NCI-H1436 (cell line): ENCODE measurements at regions not wholly inside any gene's neighbourhood (a gene's known extent, or its start where the extent isn't known, plus 50 kb on each side); places are given as distances from the start of the nearest gene placed in this dataset.

Experiments used
- DNase-seq: peaks from one replicate; lab custom pipeline; 2025; lab: John Stamatoyannopoulos, UW

GRCh38 chr7:117973975-117974374, 100.7 kb upstream of the CTTNBP2 start:
- DNase-seq, result no peak

- no peak for DNase-seq
Observed at GRCh38 chr7:117974891-117975290, 101.7 kb upstream of the CTTNBP2 start.

- DNase-seq, result no peak
Observed at GRCh38 chr7:117975476-117975875, 102.2 kb upstream of the CTTNBP2 start.

GRCh38 chr7:117979954-117980497, 106.8 kb upstream of the CTTNBP2 start:
- DNase-seq, result no peak

- DNase-seq, result no peak
Observed at GRCh38 chr7:117982071-117983055, 109.1 kb upstream of the CTTNBP2 start.

- no peak for DNase-seq
Observed at GRCh38 chr7:117986645-117987269, 113.5 kb upstream of the CTTNBP2 start.

GRCh38 chr7:117990834-117991233, 117.6 kb upstream of the CTTNBP2 start:
- DNase-seq, result no peak

- no peak for DNase-seq
Observed at GRCh38 chr7:117992635-117993376, 119.6 kb upstream of the CTTNBP2 start.

GRCh38 chr7:117993377-117994003, 120.2 kb upstream of the CTTNBP2 start:
- no peak for DNase-seq

- no peak for DNase-seq
Observed at GRCh38 chr7:117995850-117996650, 122.8 kb upstream of the CTTNBP2 start.

- DNase-seq, result no peak
Observed at GRCh38 chr7:117997862-117998825, 124.9 kb upstream of the CTTNBP2 start.

GRCh38 chr7:118000480-118001202, 127.4 kb upstream of the CTTNBP2 start:
- no peak for DNase-seq

- no peak for DNase-seq
Observed at GRCh38 chr7:118003476-118003875, 130.2 kb upstream of the CTTNBP2 start.

- DNase-seq, result no peak
Observed at GRCh38 chr7:118005026-118005425, 131.8 kb upstream of the CTTNBP2 start.

- no peak for DNase-seq
Observed at GRCh38 chr7:118006979-118007378, 133.7 kb upstream of the CTTNBP2 start.

- no peak for DNase-seq
Observed at GRCh38 chr7:118009419-118009818, 136.2 kb upstream of the CTTNBP2 start.

- DNase-seq, result no peak
Observed at GRCh38 chr7:118011652-118012051, 138.4 kb upstream of the CTTNBP2 start.

GRCh38 chr7:118013252-118014010, 140.2 kb upstream of the CTTNBP2 start:
- no peak for DNase-seq
